MG63 (cell line): ENCODE measurements at regions not wholly inside any gene's neighbourhood (a gene's known extent, or its start where the extent isn't known, plus 50 kb on each side); places are given as distances from the start of the nearest gene placed in this dataset.

ENCODE experiments used
- DNase-seq: peaks from one replicate; pipeline ENCODE4 v3.0.0-alpha.2; 2020
- H3K27me3 ChIP-seq: fragments of 250-450 bp; sonication (Bioruptor Pico); 2 replicates; pipeline ENCODE4 v1.5.1; 2020; ENCODE audit warnings: mild to moderate bottlenecking, moderate library complexity
- H3K36me3 ChIP-seq: fragments of 250-450 bp; sonication (Bioruptor Pico); 2 replicates; pipeline ENCODE4 v1.5.1; 2020; ENCODE audit warnings: mild to moderate bottlenecking, moderate library complexity
- H3K4me3 ChIP-seq: fragments of 250-450 bp; sonication (Bioruptor Pico); 2 replicates; pipeline ENCODE4 v1.5.1; 2020; ENCODE audit warnings: mild to moderate bottlenecking, moderate library complexity
- H3K9me3 ChIP-seq: fragments of 250-450 bp; sonication (Bioruptor Pico); 2 replicates; pipeline ENCODE4 v1.5.1; 2020; ENCODE audit warnings: mild to moderate bottlenecking, moderate library complexity

GRCh38 chr5:9707732-9708462, 77.7 kb upstream of the TAS2R1 start:
- Histone ChIP-seq H3K9me3 (0 out of 2 replicates have a peak, but pooled peaks cover 3% of the 10 kb centered on the region), H3K4me3 (no peak overlapping the region), H3K36me3 (no peaks in the 10 kb centered on the region), H3K27me3 (no peaks in the 10 kb centered on the region)
- no peak for DNase-seq

GRCh38 chr5:9699681-9700080, 69.5 kb upstream of the TAS2R1 start:
- Histone ChIP-seq H3K4me3 (no peak overlapping the region), H3K9me3 (no peaks in the 10 kb centered on the region), H3K27me3 (no peaks in the 10 kb centered on the region), H3K36me3 (no peaks in the 10 kb centered on the region)
- DNase-seq, result no peak

GRCh38 chr5:9698841-9699240, 68.7 kb upstream of the TAS2R1 start:
- DNase-seq, result no peak
- H3K9me3 ChIP-seq, result no peaks in the 10 kb centered on the region
- H3K27me3 ChIP-seq, result no peaks in the 10 kb centered on the region
- H3K36me3 ChIP-seq, result no peaks in the 10 kb centered on the region
- H3K4me3 ChIP-seq, result peak overlapping the region; percentile 3; the same call in 1 of the 2 replicates

- H3K36me3 ChIP-seq, result no peaks in the 10 kb centered on the region
- H3K9me3 ChIP-seq, result no peaks in the 10 kb centered on the region
- H3K27me3 ChIP-seq, result no peaks in the 10 kb centered on the region
- DNase-seq, result peak; percentile 63
- H3K4me3 ChIP-seq, result peak overlapping the region; percentile 3; the same call in 1 of the 2 replicates
These were observed 68.1 kb upstream of the TAS2R1 start for GRCh38 chr5:9698125-9698826.

GRCh38 chr5:9692576-9692975, 62.4 kb upstream of the TAS2R1 start:
- DNase-seq, result no peak
- Histone ChIP-seq H3K4me3 (no peak overlapping the region), H3K36me3 (no peaks in the 10 kb centered on the region), H3K27me3 (no peaks in the 10 kb centered on the region), H3K9me3 (no peaks in the 10 kb centered on the region; the same call in 1 of the 2 replicates)

- H3K27me3 ChIP-seq, result no peaks in the 10 kb centered on the region
- DNase-seq, result no peak
- H3K36me3 ChIP-seq, result no peaks in the 10 kb centered on the region
- no peak overlapping the region for H3K4me3 ChIP-seq
- H3K9me3 ChIP-seq, result no peaks in the 10 kb centered on the region; the same call in 1 of the 2 replicates
These were observed 61.1 kb upstream of the TAS2R1 start for GRCh38 chr5:9691261-9691660.

GRCh38 chr5:9690751-9691150, 60.6 kb upstream of the TAS2R1 start:
- H3K4me3 ChIP-seq, result no peak overlapping the region
- H3K36me3 ChIP-seq, result no peaks in the 10 kb centered on the region
- H3K9me3 ChIP-seq, result no peaks in the 10 kb centered on the region; the same call in 1 of the 2 replicates
- no peaks in the 10 kb centered on the region for H3K27me3 ChIP-seq
- no peak for DNase-seq

- Histone ChIP-seq H3K9me3 (no peaks in the 10 kb centered on the region; the same call in 1 of the 2 replicates), H3K27me3 (no peaks in the 10 kb centered on the region), H3K4me3 (no peak overlapping the region), H3K36me3 (no peaks in the 10 kb centered on the region)
- no peak for DNase-seq
These were observed 56.1 kb upstream of the TAS2R1 start for GRCh38 chr5:9686216-9686615.

- no peak overlapping the region for H3K4me3 ChIP-seq
- no peak for DNase-seq
- no peaks in the 10 kb centered on the region for H3K36me3 ChIP-seq
- H3K27me3 ChIP-seq, result no peaks in the 10 kb centered on the region
- peaks cover 3% of the 10 kb centered on the region; the same call in 1 of the 2 replicates for H3K9me3 ChIP-seq
These were observed 51.6 kb upstream of the TAS2R1 start for GRCh38 chr5:9681706-9682105.
